Tibial nerve (tissue), 3 donors: ENCODE measurements at regions not wholly inside any gene's neighbourhood (a gene's known extent, or its start where the extent isn't known, plus 50 kb on each side); places are given as distances from the start of the nearest gene placed in this dataset.

ENCODE experiments used
- CTCF ChIP-seq, 5 experiments: fragments of 200-600 bp in 3 of 5; fragments of 450-650 bp in 2 of 5; sonication (generic) in 3 of 5; IDR thresholded peaks; one replicate each; pipeline ENCODE4 v1.5.1; 2016 to 2019; ENCODE audit warnings: antibody characterized with exemption in 5 of 5, mild to moderate bottlenecking in 3 of 5, moderate library complexity in 2 of 5
- POLR2A ChIP-seq, 2 donors: fragments of 450-650 bp; IDR thresholded peaks; one replicate each; pipeline ENCODE4 v1.6.1; 2017; ENCODE audit warnings: antibody characterized with exemption in 2 of 2, mild to moderate bottlenecking in 2 of 2, moderate library complexity in 2 of 2

- no peak for TF ChIP-seq CTCF (IDR thresholded peaks at IDR 0.05)
- TF ChIP-seq POLR2A (IDR thresholded peaks at IDR 0.05): no peak
These were observed 546.2 kb upstream of the SETBP1 start for GRCh38 chr18:44134447-44134846.
